Left lung (tissue), 4 donors: ENCODE measurements at regions not wholly inside any gene's neighbourhood (a gene's known extent, or its start where the extent isn't known, plus 50 kb on each side); places are given as distances from the start of the nearest gene placed in this dataset.

ENCODE experiments used
- ATAC-seq: fragments of 200-7000 bp; cut with Tn5 transposase; one replicate; pipeline ENCODE4 v1.9.1; 2020; ENCODE audit warnings: moderate library complexity
- DNase-seq, 4 donors: peaks; one replicate each; pipeline ENCODE4 v3.0.0-alpha.2; 2013 to 2020
- H3K27ac ChIP-seq, 2 donors: fragments of 200-600 bp; sonication (generic) in 1 of 2; one replicate each; pipeline versions ENCODE4 v1.5.0 to v1.8.0; 2020 to 2021
- H3K27me3 ChIP-seq, 2 donors: fragments of 200-600 bp; sonication (generic) in 1 of 2; one replicate each; pipeline versions ENCODE4 v1.5.0 to v1.8.0; 2020 to 2021
- H3K36me3 ChIP-seq, 2 donors: fragments of 200-600 bp; sonication (generic) in 1 of 2; one replicate each; pipeline versions ENCODE4 v1.5.0 to v1.8.0; 2020 to 2021
- H3K4me1 ChIP-seq, 2 donors: fragments of 200-600 bp; one replicate each; pipeline ENCODE4 v1.8.0; 2021
- H3K4me3 ChIP-seq, 2 donors: fragments of 200-600 bp; sonication (generic) in 1 of 2; one replicate each; pipeline versions ENCODE4 v1.5.0 to v1.8.0; 2020 to 2021; ENCODE audit warnings: mild to moderate bottlenecking in 1 of 2
- H3K9me3 ChIP-seq, 2 donors: fragments of 200-600 bp; sonication (generic) in 1 of 2; one replicate each; pipeline versions ENCODE4 v1.5.0 to v1.8.0; 2020 to 2021
- intact Hi-C, 2 donors: fragments of 100-400 bp; cut with DNase I; formaldehyde crosslinking; loops; one replicate each; pipeline versions ENCODE4 v1.11.2 to v1.14.2; 2022
- TF ChIP-seq, protein P1 (sequence below), 2 donors: fragments of 200-600 bp; sonication (generic) in 1 of 2; IDR thresholded peaks; one replicate each; pipeline versions ENCODE4 v1.5.0 to v1.8.0; 2021; ENCODE audit warnings: antibody characterized with exemption in 2 of 2
- donor health status: DM: no; HTN: yes; CAD: no.
- donor health status: DM: no; HTN: no; CAD: no.

GRCh38 chr9:129525656-129526196, 95.2 kb downstream of the C9orf50 start:
- intact Hi-C loops = no loop called here
- H3K4me1 ChIP-seq = peaks cover 0 to 7% of the 10 kb centered on the region in 2 donors
- H3K4me3 ChIP-seq = no peak overlapping the region
- H3K27me3 ChIP-seq = no peaks in the 10 kb centered on the region
- DNase-seq = no peak
- no peak overlapping the region for H3K27ac ChIP-seq
- no peaks in the 10 kb centered on the region for H3K9me3 ChIP-seq
- TF ChIP-seq, protein P1, sequence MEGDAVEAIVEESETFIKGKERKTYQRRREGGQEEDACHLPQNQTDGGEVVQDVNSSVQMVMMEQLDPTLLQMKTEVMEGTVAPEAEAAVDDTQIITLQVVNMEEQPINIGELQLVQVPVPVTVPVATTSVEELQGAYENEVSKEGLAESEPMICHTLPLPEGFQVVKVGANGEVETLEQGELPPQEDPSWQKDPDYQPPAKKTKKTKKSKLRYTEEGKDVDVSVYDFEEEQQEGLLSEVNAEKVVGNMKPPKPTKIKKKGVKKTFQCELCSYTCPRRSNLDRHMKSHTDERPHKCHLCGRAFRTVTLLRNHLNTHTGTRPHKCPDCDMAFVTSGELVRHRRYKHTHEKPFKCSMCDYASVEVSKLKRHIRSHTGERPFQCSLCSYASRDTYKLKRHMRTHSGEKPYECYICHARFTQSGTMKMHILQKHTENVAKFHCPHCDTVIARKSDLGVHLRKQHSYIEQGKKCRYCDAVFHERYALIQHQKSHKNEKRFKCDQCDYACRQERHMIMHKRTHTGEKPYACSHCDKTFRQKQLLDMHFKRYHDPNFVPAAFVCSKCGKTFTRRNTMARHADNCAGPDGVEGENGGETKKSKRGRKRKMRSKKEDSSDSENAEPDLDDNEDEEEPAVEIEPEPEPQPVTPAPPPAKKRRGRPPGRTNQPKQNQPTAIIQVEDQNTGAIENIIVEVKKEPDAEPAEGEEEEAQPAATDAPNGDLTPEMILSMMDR (IDR thresholded peaks at IDR 0.05) = no peak
- ATAC-seq = no peak
- H3K36me3 ChIP-seq = no peaks in the 10 kb centered on the region

GRCh38 chr9:129524582-129525270, 96.2 kb downstream of the C9orf50 start:
- TF ChIP-seq, protein P1 (IDR thresholded peaks at IDR 0.05) = no peak
- no peaks in the 10 kb centered on the region for H3K36me3 ChIP-seq
- peaks cover 0 to 7% of the 10 kb centered on the region in 2 donors for H3K4me1 ChIP-seq
- DNase-seq = no peak
- no peaks in the 10 kb centered on the region for H3K27me3 ChIP-seq
- no peak overlapping the region for H3K4me3 ChIP-seq
- intact Hi-C loops = no loop called here
- H3K27ac ChIP-seq = no peak overlapping the region
- H3K9me3 ChIP-seq = no peaks in the 10 kb centered on the region
- ATAC-seq = no peak

- intact Hi-C loops = no loop called here
- H3K36me3 ChIP-seq = no peaks in the 10 kb centered on the region
- ATAC-seq (no peak), DNase-seq (no peak)
- peak overlapping the region in 1 of 2 donors; percentile 39 for H3K27ac ChIP-seq
- no peaks in the 10 kb centered on the region for H3K27me3 ChIP-seq
- no peaks in the 10 kb centered on the region for H3K9me3 ChIP-seq
- no peak overlapping the region for H3K4me3 ChIP-seq
- H3K4me1 ChIP-seq = peaks cover 0 to 7% of the 10 kb centered on the region in 2 donors
- TF ChIP-seq, protein P1 (IDR thresholded peaks at IDR 0.05) = no peak
Observed at GRCh38 chr9:129523943-129524581, 96.8 kb downstream of the C9orf50 start.

GRCh38 chr9:129522351-129522750, 98.5 kb downstream of the C9orf50 start:
- Histone ChIP-seq H3K27me3 (no peaks in the 10 kb centered on the region), H3K4me1 (peaks cover 0 to 7% of the 10 kb centered on the region in 2 donors), H3K27ac (no peak overlapping the region), H3K36me3 (no peaks in the 10 kb centered on the region), H3K9me3 (peaks cover 0 to 12% of the 10 kb centered on the region in 2 donors), H3K4me3 (no peak overlapping the region)
- intact Hi-C loops = no loop called here
- ATAC-seq (no peak), DNase-seq (no peak)
- TF ChIP-seq, protein P1 (IDR thresholded peaks at IDR 0.05) = no peak

- H3K36me3 ChIP-seq = no peaks in the 10 kb centered on the region
- H3K27me3 ChIP-seq = no peaks in the 10 kb centered on the region
- H3K9me3 ChIP-seq = peaks cover 0 to 13% of the 10 kb centered on the region in 2 donors
- TF ChIP-seq, protein P1 (IDR thresholded peaks at IDR 0.05) = no peak
- no peak overlapping the region for H3K27ac ChIP-seq
- ATAC-seq = no peak
- H3K4me1 ChIP-seq = peaks cover 0 to 7% of the 10 kb centered on the region in 2 donors
- no peak for DNase-seq
- H3K4me3 ChIP-seq = no peak overlapping the region
- intact Hi-C loops = no loop called here
Observed at GRCh38 chr9:129520082-129520481, 100.8 kb downstream of the C9orf50 start.
